IMR-90 (cell line): ENCODE measurements at regions not wholly inside any gene's neighbourhood (a gene's known extent, or its start where the extent isn't known, plus 50 kb on each side); places are given as distances from the start of the nearest gene placed in this dataset.

Experiments used
- ATAC-seq: fragments of 200-7000 bp; cut with Tn5 transposase; 2 replicates; pipeline ENCODE4 v1.9.1; 2020; ENCODE audit warnings: low read depth, mild to moderate bottlenecking, moderate library complexity
- BruUV-seq: library from RNA; stranded (reverse); fragments of 400-500 nt; replicated peaks from 2 replicates; lab custom pipeline; 2021; lab: Mats Ljungman, UMichigan
- CTCF ChIA-PET: fragments of 300-600 bp; formaldehyde crosslinking; extraction: SDS; loops from one replicate; lab custom pipeline; 2021; ENCODE audit warnings: antibody characterized with exemption; lab: Yijun Ruan, JAX
- POLR2A ChIA-PET: fragments of 300-600 bp; sonication (Branson Sonifier 250); formaldehyde crosslinking; loops from one replicate; lab custom pipeline; 2022; ENCODE audit warnings: antibody characterized with exemption; ENCODE audit not compliant: unreplicated experiment; lab: Charles Lee
- DNase-seq: peaks from one replicate; pipeline ENCODE4 v3.0.0; 2013
- H2AFZ ChIP-seq: replicated peaks from 2 replicates; pipeline ENCODE3; 2013; ENCODE audit warnings: low read length, mild to moderate bottlenecking; ENCODE audit not compliant: poor library complexity
- H2AK5ac ChIP-seq: 2 replicates; pipeline ENCODE4 v1.6.1; 2013; ENCODE audit warnings: low read depth, low read length, inconsistent platforms
- H2AK9ac ChIP-seq: replicated peaks from 2 replicates; pipeline ENCODE3; 2013; ENCODE audit warnings: mild to moderate bottlenecking, low read depth, low read length, moderate library complexity; ENCODE audit not compliant: poor library complexity
- H2BK120ac ChIP-seq: 2 replicates; pipeline ENCODE4 v1.6.1; 2013; ENCODE audit warnings: low read depth, low read length, inconsistent platforms
- H2BK15ac ChIP-seq: 3 replicates; pipeline ENCODE4 v1.6.1; 2013; ENCODE audit warnings: low read depth, low read length, inconsistent platforms
- H2BK20ac ChIP-seq: 2 replicates; pipeline ENCODE4 v1.6.1; 2013; ENCODE audit warnings: low read depth, mild to moderate bottlenecking, inconsistent platforms, low read length, moderate library complexity
- H2BK5ac ChIP-seq: 2 replicates; pipeline ENCODE4 v1.6.1; 2013; ENCODE audit warnings: mild to moderate bottlenecking, low read depth, low read length, inconsistent platforms; ENCODE audit not compliant: poor library complexity, severe bottlenecking
- H3K14ac ChIP-seq: replicated peaks from 2 replicates; pipeline ENCODE4 v1.6.1; 2013; ENCODE audit warnings: low read depth, low read length, inconsistent platforms
- H3K18ac ChIP-seq: 2 replicates; pipeline ENCODE4 v1.6.1; 2013; ENCODE audit warnings: low read depth, low read length, control low read depth
- H3K23ac ChIP-seq: 2 replicates; pipeline ENCODE4 v1.6.1; 2013; ENCODE audit warnings: low read depth, low read length, inconsistent platforms
- H3K27ac ChIP-seq: 2 replicates; pipeline ENCODE4 v1.5.1; 2013; ENCODE audit warnings: mild to moderate bottlenecking, control low read depth, low read length; ENCODE audit not compliant: insufficient read depth
- H3K27me3 ChIP-seq: 2 replicates; pipeline ENCODE4 v1.6.1; 2013; ENCODE audit warnings: low read length; ENCODE audit not compliant: control insufficient read depth, insufficient read depth
- H3K36me3 ChIP-seq: 2 replicates; pipeline ENCODE4 v1.6.1; 2013; ENCODE audit warnings: low read length, mixed read lengths; ENCODE audit not compliant: control insufficient read depth, insufficient read depth
- H3K4ac ChIP-seq: 2 replicates; pipeline ENCODE4 v1.6.1; 2013; ENCODE audit warnings: low read depth, low read length, inconsistent platforms
- H3K4me1 ChIP-seq: 2 replicates; pipeline ENCODE4 v1.6.1; 2013; ENCODE audit warnings: low read length, mixed read lengths; ENCODE audit not compliant: control insufficient read depth, insufficient read depth
- H3K4me2 ChIP-seq: 2 replicates; pipeline ENCODE4 v1.6.1; 2013; ENCODE audit warnings: low read depth, mild to moderate bottlenecking, control low read depth, low read length, moderate library complexity
- H3K4me3 ChIP-seq: 2 replicates; pipeline ENCODE4 v1.5.1; 2013; ENCODE audit warnings: low read depth, mild to moderate bottlenecking, control low read depth, low read length, moderate library complexity; ENCODE audit not compliant: insufficient read depth
- H3K56ac ChIP-seq: 2 replicates; pipeline ENCODE4 v1.6.1; 2013; ENCODE audit warnings: low read length, inconsistent platforms; ENCODE audit not compliant: insufficient read depth; ENCODE audit errors: extremely low read depth
- H3K79me1 ChIP-seq, 2 experiments: 2 replicates each; pipeline ENCODE4 v1.6.1; 2013; ENCODE audit warnings: low read length in 2 of 2, inconsistent platforms in 1 of 2, low read depth in 1 of 2
- H3K9ac ChIP-seq: 2 replicates; pipeline ENCODE4 v1.6.1; 2013; ENCODE audit warnings: low read depth, low read length, control low read depth
- H3K9me1 ChIP-seq: 2 replicates; pipeline ENCODE4 v1.6.1; 2013; ENCODE audit warnings: low read length, inconsistent platforms; ENCODE audit not compliant: insufficient read depth
- H3K9me3 ChIP-seq: 2 replicates; pipeline ENCODE4 v1.6.1; 2013; ENCODE audit warnings: low read length; ENCODE audit not compliant: control insufficient read depth, insufficient read depth
- H4K20me1 ChIP-seq: 2 replicates; pipeline ENCODE4 v1.6.1; 2013; ENCODE audit warnings: low read length, inconsistent platforms; ENCODE audit not compliant: insufficient read depth
- H4K5ac ChIP-seq: 2 replicates; pipeline ENCODE4 v1.6.1; 2013; ENCODE audit warnings: mild to moderate bottlenecking, low read depth, low read length, control low read depth
- H4K8ac ChIP-seq, 2 experiments: 2 replicates each; pipeline ENCODE4 v1.6.1; 2013; ENCODE audit warnings: low read depth in 2 of 2, low read length in 2 of 2, control low read depth in 1 of 2, inconsistent platforms in 1 of 2
- H4K91ac ChIP-seq: 2 replicates; pipeline ENCODE4 v1.6.1; 2013; ENCODE audit warnings: low read depth, low read length, inconsistent platforms; ENCODE audit not compliant: insufficient read depth
- NFE2L2 ChIP-seq: fragments of 150-350 bp; IDR thresholded peaks from 2 replicates; pipeline ENCODE4 v1.6.1; 2016; ENCODE audit warnings: low read depth, mild to moderate bottlenecking, low read length
- WGBS, 2 experiments: methylation state at CpG; one replicate each; pipeline versions ENCODE4 v1.1.5 to v1.1.7; 2013; ENCODE audit warnings: missing lambda C conversion rate in 2 of 2; ENCODE audit not compliant: insufficient read length in 1 of 2; ENCODE audit errors: extremely low coverage in 2 of 2; 5-methylcytosine and 5-hydroxymethylcytosine counted together
- dilution Hi-C: fragments of 300-500 bp; cut with HindIII; formaldehyde crosslinking; loops from one replicate; pipeline ENCODE4 v1.14.3; 2018; ENCODE audit warnings: low sequenced_read_pairs; ENCODE audit not compliant: unreplicated experiment
- in situ Hi-C: fragments of 300-500 bp; cut with MboI; formaldehyde crosslinking; loops from 3 replicates; pipeline ENCODE4 v1.14.3; 2019; ENCODE audit warnings: low sequenced_read_pairs, inconsistent platforms, mixed read lengths
- intact Hi-C: fragments of 100-400 bp; cut with micrococcal nuclease; formaldehyde crosslinking; loops from 2 replicates; pipeline ENCODE4 v1.10.0; 2022

- Histone ChIP-seq H2BK120ac (no peak overlapping the region), H2AK5ac (no peak overlapping the region), H4K8ac (no peak overlapping the region), H2BK15ac (no peak overlapping the region), H3K9me1 (no peaks in the 10 kb centered on the region), H3K36me3 (no peaks in the 10 kb centered on the region), H4K5ac (no peak overlapping the region), H3K4me1 (peaks cover 1% of the 10 kb centered on the region; the same call in 1 of the 2 replicates), H2AFZ (no peak overlapping the region), H3K9me3 (no peaks in the 10 kb centered on the region), H3K4me3 (no peak overlapping the region), H3K9ac (no peak overlapping the region), H3K56ac (no peak overlapping the region), H3K79me1 (no peaks in the 10 kb centered on the region), H3K27me3 (no peaks in the 10 kb centered on the region), H2AK9ac (no peak overlapping the region), H4K91ac (no peak overlapping the region), H3K18ac (no peak overlapping the region), H3K27ac (no peak overlapping the region), H3K4me2 (no peak overlapping the region), H3K23ac (no peak overlapping the region), H3K4ac (no peak overlapping the region), H2BK20ac (no peak overlapping the region), H2BK5ac (no peak overlapping the region), H3K14ac (no peak overlapping the region), H4K20me1 (no peaks in the 10 kb centered on the region)
- no peak for TF ChIP-seq NFE2L2
- ChIA-PET CTCF (no interaction called here), POLR2A (no interaction called here)
- intact Hi-C loops = no loop called here
- no CpG with 5 or more reads among the region's 7 CpGs for WGBS, 2 experiments
- in situ Hi-C loops = no loop called here
- dilution Hi-C loops = no loop called here
- BruUV-seq = no TSS peak
- DNase-seq (no peak), ATAC-seq (no peak)
These were observed 228.2 kb downstream of the LY86 start for GRCh38 chr6:6816716-6817115.
